ENCODE measurements at regions not wholly inside any gene's neighbourhood (a gene's known extent, or its start where the extent isn't known, plus 50 kb on each side); places are given as distances from the start of the nearest gene placed in this dataset.

DNA sequence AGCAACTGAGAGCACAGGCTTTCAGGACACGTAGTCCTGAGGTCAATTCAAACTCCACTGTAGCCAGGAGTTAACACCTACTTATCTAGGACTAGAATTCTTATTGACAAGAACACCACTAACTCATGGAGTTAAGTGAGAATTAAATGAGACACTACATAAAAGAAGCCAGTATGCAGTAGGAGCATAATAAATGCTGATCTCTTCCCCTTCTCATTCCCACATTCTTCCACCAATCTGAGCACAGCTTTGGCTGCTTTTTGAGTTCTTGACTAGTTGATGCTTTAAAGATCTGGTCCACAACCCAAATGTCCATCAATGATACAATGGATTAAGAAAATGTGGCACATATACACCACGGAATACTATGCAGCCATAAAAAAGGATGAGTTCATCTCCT is 55.2 kb downstream of the TTC32 start:
- TF ChIP-seq CTCF (conservative IDR thresholded peaks at IDR 0.05) (no peak), ZFX (IDR thresholded peaks at IDR 0.05) (no peak)

Data from C4-2B (cell line).